ENCODE measurements at regions not wholly inside any gene's neighbourhood (a gene's known extent, or its start where the extent isn't known, plus 50 kb on each side); places are given as distances from the start of the nearest gene placed in this dataset.

DNA sequence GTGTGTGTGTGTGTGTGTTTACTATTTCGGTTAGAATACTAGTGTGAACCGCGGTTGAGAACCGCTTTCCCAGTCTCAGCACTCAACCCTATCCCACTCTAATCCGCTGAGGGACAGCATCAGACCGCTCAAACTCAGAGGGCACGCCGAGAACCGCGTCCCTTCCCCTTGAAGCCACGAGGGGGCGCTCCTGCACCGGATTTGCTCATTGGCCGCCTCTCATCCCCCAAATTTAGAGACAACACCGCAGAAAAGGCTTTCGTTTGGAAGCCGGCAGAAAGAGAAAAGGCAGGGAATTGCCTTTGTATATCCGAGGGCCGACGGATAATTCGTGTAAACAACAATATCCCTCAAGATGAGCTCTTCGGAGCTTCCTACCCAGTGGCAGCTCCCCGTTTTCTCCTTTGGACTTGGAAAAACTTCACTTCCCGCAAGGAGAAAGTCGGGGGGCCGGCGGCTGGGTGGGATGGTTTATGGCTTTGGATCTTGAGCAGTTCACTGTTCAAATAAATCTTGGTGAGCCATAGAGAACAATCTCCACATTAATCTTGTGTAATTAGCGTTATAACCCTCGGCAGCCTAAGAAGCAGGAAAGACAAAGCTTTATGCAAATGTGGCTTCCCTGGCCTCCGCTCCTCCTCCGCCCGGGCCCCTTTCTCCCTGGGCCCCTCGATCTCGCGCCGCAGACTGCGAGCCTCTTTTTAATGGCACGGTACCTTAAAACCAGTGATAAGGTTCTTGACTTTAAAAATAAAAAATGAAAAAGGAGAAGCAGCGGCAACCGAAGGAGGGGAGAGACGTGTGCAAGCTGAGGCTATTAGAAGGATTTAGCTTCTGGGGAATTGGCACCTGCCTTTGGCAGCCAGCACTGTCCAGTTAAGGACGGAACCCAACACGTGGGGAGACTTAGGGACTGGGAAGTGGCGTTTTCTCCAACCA, 296.8 kb downstream of the PARP8 start:
- peak; percentile 87 for ATAC-seq
- TF ChIP-seq ZFP30 (CRISPR knock-in tag; IDR thresholded peaks at IDR 0.05): no peak
- TF ChIP-seq RARB (CRISPR knock-in tag; IDR thresholded peaks at IDR 0.05): no peak
- no peak for TF ChIP-seq TCF4 (CRISPR knock-in tag; IDR thresholded peaks at IDR 0.05; ENCODE audit: borderline replicate concordance)
- TF ChIP-seq CSDC2 (CRISPR knock-in tag; IDR thresholded peaks at IDR 0.05): no peak
- TF ChIP-seq CSRNP3 (CRISPR knock-in tag; IDR thresholded peaks at IDR 0.05): no peak
- TF ChIP-seq ISL1 (CRISPR knock-in tag; IDR thresholded peaks at IDR 0.05): no peak
- TF ChIP-seq, protein P1, sequence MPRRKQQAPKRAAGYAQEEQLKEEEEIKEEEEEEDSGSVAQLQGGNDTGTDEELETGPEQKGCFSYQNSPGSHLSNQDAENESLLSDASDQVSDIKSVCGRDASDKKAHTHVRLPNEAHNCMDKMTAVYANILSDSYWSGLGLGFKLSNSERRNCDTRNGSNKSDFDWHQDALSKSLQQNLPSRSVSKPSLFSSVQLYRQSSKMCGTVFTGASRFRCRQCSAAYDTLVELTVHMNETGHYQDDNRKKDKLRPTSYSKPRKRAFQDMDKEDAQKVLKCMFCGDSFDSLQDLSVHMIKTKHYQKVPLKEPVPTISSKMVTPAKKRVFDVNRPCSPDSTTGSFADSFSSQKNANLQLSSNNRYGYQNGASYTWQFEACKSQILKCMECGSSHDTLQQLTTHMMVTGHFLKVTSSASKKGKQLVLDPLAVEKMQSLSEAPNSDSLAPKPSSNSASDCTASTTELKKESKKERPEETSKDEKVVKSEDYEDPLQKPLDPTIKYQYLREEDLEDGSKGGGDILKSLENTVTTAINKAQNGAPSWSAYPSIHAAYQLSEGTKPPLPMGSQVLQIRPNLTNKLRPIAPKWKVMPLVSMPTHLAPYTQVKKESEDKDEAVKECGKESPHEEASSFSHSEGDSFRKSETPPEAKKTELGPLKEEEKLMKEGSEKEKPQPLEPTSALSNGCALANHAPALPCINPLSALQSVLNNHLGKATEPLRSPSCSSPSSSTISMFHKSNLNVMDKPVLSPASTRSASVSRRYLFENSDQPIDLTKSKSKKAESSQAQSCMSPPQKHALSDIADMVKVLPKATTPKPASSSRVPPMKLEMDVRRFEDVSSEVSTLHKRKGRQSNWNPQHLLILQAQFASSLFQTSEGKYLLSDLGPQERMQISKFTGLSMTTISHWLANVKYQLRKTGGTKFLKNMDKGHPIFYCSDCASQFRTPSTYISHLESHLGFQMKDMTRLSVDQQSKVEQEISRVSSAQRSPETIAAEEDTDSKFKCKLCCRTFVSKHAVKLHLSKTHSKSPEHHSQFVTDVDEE (CRISPR knock-in tag; IDR thresholded peaks at IDR 0.05): no peak
- TF ChIP-seq PPARA (CRISPR knock-in tag; IDR thresholded peaks at IDR 0.05; ENCODE audit: borderline replicate concordance): no peak
- TF ChIP-seq SNAI2 (CRISPR knock-in tag; IDR thresholded peaks at IDR 0.05): no peak
- no peak for TF ChIP-seq ZNF565 (CRISPR knock-in tag; conservative IDR thresholded peaks at IDR 0.05; ENCODE audit: low read depth)
- TF ChIP-seq, protein P2, sequence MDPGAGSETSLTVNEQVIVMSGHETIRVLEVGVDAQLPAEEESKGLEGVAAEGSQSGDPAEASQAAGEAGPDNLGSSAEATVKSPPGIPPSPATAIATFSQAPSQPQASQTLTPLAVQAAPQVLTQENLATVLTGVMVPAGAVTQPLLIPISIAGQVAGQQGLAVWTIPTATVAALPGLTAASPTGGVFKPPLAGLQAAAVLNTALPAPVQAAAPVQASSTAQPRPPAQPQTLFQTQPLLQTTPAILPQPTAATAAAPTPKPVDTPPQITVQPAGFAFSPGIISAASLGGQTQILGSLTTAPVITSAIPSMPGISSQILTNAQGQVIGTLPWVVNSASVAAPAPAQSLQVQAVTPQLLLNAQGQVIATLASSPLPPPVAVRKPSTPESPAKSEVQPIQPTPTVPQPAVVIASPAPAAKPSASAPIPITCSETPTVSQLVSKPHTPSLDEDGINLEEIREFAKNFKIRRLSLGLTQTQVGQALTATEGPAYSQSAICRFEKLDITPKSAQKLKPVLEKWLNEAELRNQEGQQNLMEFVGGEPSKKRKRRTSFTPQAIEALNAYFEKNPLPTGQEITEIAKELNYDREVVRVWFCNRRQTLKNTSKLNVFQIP (CRISPR knock-in tag; IDR thresholded peaks at IDR 0.05; ENCODE audit: borderline replicate concordance, low read depth): no peak
- no peak for TF ChIP-seq ZNF8 (CRISPR knock-in tag; IDR thresholded peaks at IDR 0.05)
- TF ChIP-seq ZNF70 (CRISPR knock-in tag; IDR thresholded peaks at IDR 0.05): no peak

GRCh38 chr5:50963971-50964745, 297.7 kb downstream of the PARP8 start:
- ATAC-seq: peak; percentile 23

GRCh38 chr5:50964746-50965653, 298.6 kb downstream of the PARP8 start:
- TF ChIP-seq PPARA (CRISPR knock-in tag; IDR thresholded peaks at IDR 0.05; ENCODE audit: borderline replicate concordance) (no peak), ZFP30 (CRISPR knock-in tag; IDR thresholded peaks at IDR 0.05) (no peak), ARNTL (CRISPR knock-in tag; IDR thresholded peaks at IDR 0.05; ENCODE audit: borderline replicate concordance, low read depth) (no peak), ZFP3 (CRISPR knock-in tag; IDR thresholded peaks at IDR 0.05) (no peak), ZNF565 (CRISPR knock-in tag; conservative IDR thresholded peaks at IDR 0.05; ENCODE audit: low read depth) (no peak), ZNF70 (CRISPR knock-in tag; IDR thresholded peaks at IDR 0.05) (no peak), BACH2 (CRISPR knock-in tag; IDR thresholded peaks at IDR 0.05; ENCODE audit: borderline replicate concordance) (no peak), ISL1 (CRISPR knock-in tag; IDR thresholded peaks at IDR 0.05) (no peak), CSRNP3 (CRISPR knock-in tag; IDR thresholded peaks at IDR 0.05) (no peak)
- no peak for ATAC-seq

More at GRCh38 chr5:50963971-50964745, 297.7 kb downstream of the PARP8 start:
- TF ChIP-seq GLIS3 (CRISPR knock-in tag; IDR thresholded peaks at IDR 0.05) (no peak), CSRNP3 (CRISPR knock-in tag; IDR thresholded peaks at IDR 0.05) (0 out of 2 replicates have a peak, but pooled peaks have one; percentile 36)

Data from SK-N-SH treated with all-trans-retinoic acid at 6 μM for 48 hours (cell line).